Smooth muscle cell (in vitro differentiated cells): ENCODE measurements at regions not wholly inside any gene's neighbourhood (a gene's known extent, or its start where the extent isn't known, plus 50 kb on each side); places are given as distances from the start of the nearest gene placed in this dataset.
A peak's percentile ranks its signal among the peaks of the same experiment; 100 is the strongest.

Source experiments
- DNase-seq: peaks from one replicate; lab custom pipeline; 2025; ENCODE audit not compliant: unreplicated experiment; lab: John Stamatoyannopoulos, UW
- H2AFZ ChIP-seq: fragments of 200-600 bp; sonication (generic); 2 replicates; pipeline ENCODE4 v1.6.0; 2016; ENCODE audit warnings: antibody characterized with exemption, low read depth, mild to moderate bottlenecking
- H3F3A ChIP-seq: fragments of 200-600 bp; sonication (generic); 2 replicates; pipeline ENCODE4 v1.6.0; 2017; ENCODE audit warnings: antibody characterized with exemption, low read depth
- H3K27ac ChIP-seq: fragments of 200-600 bp; sonication (generic); 2 replicates; pipeline ENCODE4 v1.5.1; 2016; ENCODE audit warnings: low read depth, mild to moderate bottlenecking
- H3K27me3 ChIP-seq: fragments of 200-600 bp; sonication (generic); 2 replicates; pipeline ENCODE4 v1.6.1; 2016; ENCODE audit warnings: low read depth, mild to moderate bottlenecking
- H3K36me3 ChIP-seq: fragments of 200-600 bp; sonication (generic); 2 replicates; pipeline ENCODE4 v1.5.1; 2016; ENCODE audit warnings: low read depth
- H3K4me1 ChIP-seq: fragments of 200-600 bp; sonication (generic); 2 replicates; pipeline ENCODE4 v1.5.1; 2016; ENCODE audit warnings: low read depth
- H3K4me2 ChIP-seq: fragments of 200-600 bp; sonication (generic); 2 replicates; pipeline ENCODE4 v1.6.0; 2016; ENCODE audit warnings: mild to moderate bottlenecking
- H3K4me3 ChIP-seq: fragments of 200-600 bp; sonication (generic); 2 replicates; pipeline ENCODE4 v1.5.1; 2016; ENCODE audit warnings: mild to moderate bottlenecking
- H3K79me2 ChIP-seq: fragments of 200-600 bp; sonication (generic); 2 replicates; pipeline ENCODE4 v1.6.0; 2016; ENCODE audit warnings: low read depth, mild to moderate bottlenecking
- H3K9ac ChIP-seq: fragments of 200-600 bp; sonication (generic); 2 replicates; pipeline ENCODE4 v1.6.0; 2016; ENCODE audit warnings: low read depth
- H3K9me3 ChIP-seq: fragments of 200-600 bp; sonication (generic); replicated peaks from 2 replicates; pipeline ENCODE4 v1.5.1; 2016; ENCODE audit warnings: low read depth
- H4K20me1 ChIP-seq: fragments of 200-600 bp; sonication (generic); 2 replicates; pipeline ENCODE4 v1.6.0; 2016; ENCODE audit warnings: low read depth
- CTCF ChIP-seq: fragments of 200-600 bp; sonication (generic); IDR thresholded peaks from 2 replicates; pipeline ENCODE4 v1.5.1; 2017; ENCODE audit warnings: borderline replicate concordance, mild to moderate bottlenecking, antibody characterized with exemption; ENCODE audit not compliant: insufficient read depth, poor library complexity, severe bottlenecking
- WGBS: methylation state at CpG from one replicate; pipeline ENCODE4 v1.1.7; 2016; ENCODE audit warnings: low lambda C conversion rate; 5-methylcytosine and 5-hydroxymethylcytosine counted together

- H3K4me1 ChIP-seq = peaks cover 6% of the 10 kb centered on the region
- H3K9me3 ChIP-seq = no peaks in the 10 kb centered on the region
- no peak overlapping the region for H3K4me3 ChIP-seq
- no peaks in the 10 kb centered on the region for H4K20me1 ChIP-seq
- H3K27me3 ChIP-seq = no peaks in the 10 kb centered on the region
- no peak overlapping the region for H3K9ac ChIP-seq
- H2AFZ ChIP-seq = no peak overlapping the region
- DNase-seq = no peak
- H3K36me3 ChIP-seq = no peaks in the 10 kb centered on the region
- 41% methylated on average over 4 of the region's 4 CpGs for WGBS
- peaks cover 6% of the 10 kb centered on the region for H3F3A ChIP-seq
- peak overlapping the region; percentile 53 for H3K4me2 ChIP-seq
- H3K27ac ChIP-seq = peak overlapping the region; percentile 33
- TF ChIP-seq CTCF = no peak
- H3K79me2 ChIP-seq = no peaks in the 10 kb centered on the region
Measured at GRCh38 chr9:74025402-74025925, 471.7 kb upstream of the RORB start.

GRCh38 chr9:74032421-74032820 lies 464.7 kb upstream of the RORB start:
- Histone ChIP-seq H3K27ac (no peak overlapping the region), H2AFZ (no peak overlapping the region), H3K36me3 (no peaks in the 10 kb centered on the region), H3F3A (no peaks in the 10 kb centered on the region), H3K9me3 (no peaks in the 10 kb centered on the region), H3K4me2 (no peak overlapping the region), H3K9ac (no peak overlapping the region), H3K79me2 (no peaks in the 10 kb centered on the region), H3K27me3 (no peaks in the 10 kb centered on the region), H4K20me1 (no peaks in the 10 kb centered on the region), H3K4me3 (no peak overlapping the region), H3K4me1 (no peaks in the 10 kb centered on the region)
- no peak for TF ChIP-seq CTCF
- 56% methylated on average over 2 of the region's 2 CpGs for WGBS
- no peak for DNase-seq

- no peaks in the 10 kb centered on the region for H3K36me3 ChIP-seq
- 54% methylated on average over 2 of the region's 2 CpGs for WGBS
- no peak overlapping the region for H3K9ac ChIP-seq
- H3K4me1 ChIP-seq = no peaks in the 10 kb centered on the region
- no peaks in the 10 kb centered on the region for H3F3A ChIP-seq
- H3K9me3 ChIP-seq = no peaks in the 10 kb centered on the region
- H3K27ac ChIP-seq = no peak overlapping the region
- no peak overlapping the region for H3K4me3 ChIP-seq
- H3K79me2 ChIP-seq = no peaks in the 10 kb centered on the region
- no peak for TF ChIP-seq CTCF
- no peaks in the 10 kb centered on the region for H3K27me3 ChIP-seq
- H2AFZ ChIP-seq = no peak overlapping the region
- no peak for DNase-seq
- H3K4me2 ChIP-seq = no peak overlapping the region
- no peaks in the 10 kb centered on the region for H4K20me1 ChIP-seq
Measured at GRCh38 chr9:74035786-74036185, 461.3 kb upstream of the RORB start.

GRCh38 chr9:74036549-74037231 lies 460.4 kb upstream of the RORB start:
- no peak for TF ChIP-seq CTCF
- Histone ChIP-seq H4K20me1 (no peaks in the 10 kb centered on the region), H3K9ac (no peak overlapping the region), H2AFZ (no peak overlapping the region), H3K4me2 (no peak overlapping the region), H3F3A (no peaks in the 10 kb centered on the region), H3K4me1 (no peaks in the 10 kb centered on the region), H3K27me3 (no peaks in the 10 kb centered on the region), H3K79me2 (no peaks in the 10 kb centered on the region), H3K27ac (no peak overlapping the region), H3K36me3 (no peaks in the 10 kb centered on the region), H3K4me3 (no peak overlapping the region), H3K9me3 (no peaks in the 10 kb centered on the region)
- DNase-seq = no peak
- 87% methylated on average over 5 of the region's 5 CpGs for WGBS
